ENCODE measurements at regions not wholly inside any gene's neighbourhood (a gene's known extent, or its start where the extent isn't known, plus 50 kb on each side); places are given as distances from the start of the nearest gene placed in this dataset.

DNA sequence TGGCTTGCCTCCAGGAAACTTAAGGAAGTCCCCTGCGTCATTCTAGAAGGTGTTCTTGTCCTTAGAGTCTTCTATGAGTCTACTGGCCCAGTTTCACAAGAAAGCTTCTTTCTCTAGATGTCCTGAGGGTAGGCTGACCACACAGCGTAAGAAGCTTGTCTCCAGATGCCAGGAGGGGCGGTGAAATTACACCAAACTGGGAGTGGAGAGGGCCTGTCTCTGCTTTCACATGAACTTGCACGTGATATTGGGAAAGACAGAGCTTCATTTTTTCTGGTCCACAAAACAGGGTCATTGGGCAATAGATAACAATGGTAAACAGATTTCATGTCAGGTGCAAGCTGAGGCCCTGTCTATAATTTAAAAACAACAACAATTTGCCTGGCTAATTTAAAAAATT is 85.7 kb upstream of the TBX3 start:
- no peak for TF ChIP-seq BACH2 (CRISPR knock-in tag; IDR thresholded peaks at IDR 0.05; ENCODE audit: borderline replicate concordance)
- TF ChIP-seq RARB (CRISPR knock-in tag; IDR thresholded peaks at IDR 0.05): no peak
- TF ChIP-seq ZNF565 (CRISPR knock-in tag; conservative IDR thresholded peaks at IDR 0.05; ENCODE audit: low read depth): no peak
- no peak for TF ChIP-seq PPARA (CRISPR knock-in tag; IDR thresholded peaks at IDR 0.05; ENCODE audit: borderline replicate concordance)
- no peak for TF ChIP-seq OSR1 (CRISPR knock-in tag; IDR thresholded peaks at IDR 0.05)
- no peak for TF ChIP-seq ESRRG (CRISPR knock-in tag; IDR thresholded peaks at IDR 0.05)
- TF ChIP-seq, protein P1, sequence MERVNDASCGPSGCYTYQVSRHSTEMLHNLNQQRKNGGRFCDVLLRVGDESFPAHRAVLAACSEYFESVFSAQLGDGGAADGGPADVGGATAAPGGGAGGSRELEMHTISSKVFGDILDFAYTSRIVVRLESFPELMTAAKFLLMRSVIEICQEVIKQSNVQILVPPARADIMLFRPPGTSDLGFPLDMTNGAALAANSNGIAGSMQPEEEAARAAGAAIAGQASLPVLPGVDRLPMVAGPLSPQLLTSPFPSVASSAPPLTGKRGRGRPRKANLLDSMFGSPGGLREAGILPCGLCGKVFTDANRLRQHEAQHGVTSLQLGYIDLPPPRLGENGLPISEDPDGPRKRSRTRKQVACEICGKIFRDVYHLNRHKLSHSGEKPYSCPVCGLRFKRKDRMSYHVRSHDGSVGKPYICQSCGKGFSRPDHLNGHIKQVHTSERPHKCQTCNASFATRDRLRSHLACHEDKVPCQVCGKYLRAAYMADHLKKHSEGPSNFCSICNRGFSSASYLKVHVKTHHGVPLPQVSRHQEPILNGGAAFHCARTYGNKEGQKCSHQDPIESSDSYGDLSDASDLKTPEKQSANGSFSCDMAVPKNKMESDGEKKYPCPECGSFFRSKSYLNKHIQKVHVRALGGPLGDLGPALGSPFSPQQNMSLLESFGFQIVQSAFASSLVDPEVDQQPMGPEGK (CRISPR knock-in tag; IDR thresholded peaks at IDR 0.05; ENCODE audit: borderline replicate concordance): no peak
- no peak for TF ChIP-seq ARNTL (CRISPR knock-in tag; IDR thresholded peaks at IDR 0.05; ENCODE audit: borderline replicate concordance, low read depth)
- TF ChIP-seq, protein P2, sequence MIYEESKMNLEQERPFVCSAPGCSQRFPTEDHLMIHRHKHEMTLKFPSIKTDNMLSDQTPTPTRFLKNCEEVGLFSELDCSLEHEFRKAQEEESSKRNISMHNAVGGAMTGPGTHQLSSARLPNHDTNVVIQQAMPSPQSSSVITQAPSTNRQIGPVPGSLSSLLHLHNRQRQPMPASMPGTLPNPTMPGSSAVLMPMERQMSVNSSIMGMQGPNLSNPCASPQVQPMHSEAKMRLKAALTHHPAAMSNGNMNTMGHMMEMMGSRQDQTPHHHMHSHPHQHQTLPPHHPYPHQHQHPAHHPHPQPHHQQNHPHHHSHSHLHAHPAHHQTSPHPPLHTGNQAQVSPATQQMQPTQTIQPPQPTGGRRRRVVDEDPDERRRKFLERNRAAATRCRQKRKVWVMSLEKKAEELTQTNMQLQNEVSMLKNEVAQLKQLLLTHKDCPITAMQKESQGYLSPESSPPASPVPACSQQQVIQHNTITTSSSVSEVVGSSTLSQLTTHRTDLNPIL (CRISPR knock-in tag; IDR thresholded peaks at IDR 0.05; ENCODE audit: low read depth): no peak
- TF ChIP-seq TOX (CRISPR knock-in tag; IDR thresholded peaks at IDR 0.05; ENCODE audit: borderline replicate concordance): no peak
- no peak for TF ChIP-seq ISL1 (CRISPR knock-in tag; IDR thresholded peaks at IDR 0.05)
- TF ChIP-seq ZFP3 (CRISPR knock-in tag; IDR thresholded peaks at IDR 0.05): no peak
- TF ChIP-seq ZNF8 (CRISPR knock-in tag; IDR thresholded peaks at IDR 0.05): no peak
